ENCODE measurements at regions not wholly inside any gene's neighbourhood (a gene's known extent, or its start where the extent isn't known, plus 50 kb on each side); places are given as distances from the start of the nearest gene placed in this dataset.

DNA sequence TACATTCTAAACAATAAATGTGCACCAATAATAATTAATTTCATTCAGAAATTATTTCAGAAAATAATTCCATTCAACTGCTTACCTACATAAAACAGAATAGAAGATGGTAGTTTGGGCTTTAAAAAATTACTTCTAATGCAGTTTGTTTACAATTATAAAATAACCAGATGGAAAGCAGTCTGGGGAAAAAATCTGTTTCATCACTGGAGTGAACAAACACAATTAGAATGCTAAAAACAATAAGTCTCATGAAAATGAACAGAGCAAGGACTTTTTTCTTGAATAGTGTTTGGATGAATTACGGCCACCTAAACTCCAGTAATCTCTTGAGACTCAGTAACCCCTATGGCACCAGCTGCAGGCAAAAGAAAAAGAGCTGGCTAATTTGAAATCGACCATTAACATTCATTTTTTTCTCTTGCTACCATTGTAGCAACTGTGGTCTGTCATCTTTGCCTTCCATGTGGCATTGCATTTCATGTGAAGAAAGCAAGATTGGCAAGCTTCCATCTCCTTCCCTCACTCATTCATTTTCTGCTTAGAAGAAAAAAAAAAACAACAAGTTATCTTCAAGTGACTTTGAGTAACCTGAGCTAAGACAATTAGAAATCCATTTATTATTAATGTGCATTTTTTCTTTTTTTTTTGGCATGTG lies 88.4 kb upstream of the CEP85L start:
- no peak for TF ChIP-seq MYC (IDR thresholded peaks at IDR 0.05; ENCODE audit: low read depth, low read length)
- TF ChIP-seq, protein P1, sequence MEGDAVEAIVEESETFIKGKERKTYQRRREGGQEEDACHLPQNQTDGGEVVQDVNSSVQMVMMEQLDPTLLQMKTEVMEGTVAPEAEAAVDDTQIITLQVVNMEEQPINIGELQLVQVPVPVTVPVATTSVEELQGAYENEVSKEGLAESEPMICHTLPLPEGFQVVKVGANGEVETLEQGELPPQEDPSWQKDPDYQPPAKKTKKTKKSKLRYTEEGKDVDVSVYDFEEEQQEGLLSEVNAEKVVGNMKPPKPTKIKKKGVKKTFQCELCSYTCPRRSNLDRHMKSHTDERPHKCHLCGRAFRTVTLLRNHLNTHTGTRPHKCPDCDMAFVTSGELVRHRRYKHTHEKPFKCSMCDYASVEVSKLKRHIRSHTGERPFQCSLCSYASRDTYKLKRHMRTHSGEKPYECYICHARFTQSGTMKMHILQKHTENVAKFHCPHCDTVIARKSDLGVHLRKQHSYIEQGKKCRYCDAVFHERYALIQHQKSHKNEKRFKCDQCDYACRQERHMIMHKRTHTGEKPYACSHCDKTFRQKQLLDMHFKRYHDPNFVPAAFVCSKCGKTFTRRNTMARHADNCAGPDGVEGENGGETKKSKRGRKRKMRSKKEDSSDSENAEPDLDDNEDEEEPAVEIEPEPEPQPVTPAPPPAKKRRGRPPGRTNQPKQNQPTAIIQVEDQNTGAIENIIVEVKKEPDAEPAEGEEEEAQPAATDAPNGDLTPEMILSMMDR (IDR thresholded peaks at IDR 0.05; ENCODE audit: low read depth, low read length), result no peak
